Iris pigment epithelial cell (primary cell): ENCODE measurements at regions not wholly inside any gene's neighbourhood (a gene's known extent, or its start where the extent isn't known, plus 50 kb on each side); places are given as distances from the start of the nearest gene placed in this dataset.

Source experiments
- DNase-seq: peaks from one replicate; pipeline ENCODE4 v3.0.0-alpha.2; 2011; ENCODE audit warnings: low read depth

- DNase-seq, result no peak
These were observed 474.8 kb downstream of the PDGFC start for GRCh38 chr4:156496797-156497196.

GRCh38 chr4:156495836-156496235 lies 475.8 kb downstream of the PDGFC start:
- DNase-seq, result no peak

DNA sequence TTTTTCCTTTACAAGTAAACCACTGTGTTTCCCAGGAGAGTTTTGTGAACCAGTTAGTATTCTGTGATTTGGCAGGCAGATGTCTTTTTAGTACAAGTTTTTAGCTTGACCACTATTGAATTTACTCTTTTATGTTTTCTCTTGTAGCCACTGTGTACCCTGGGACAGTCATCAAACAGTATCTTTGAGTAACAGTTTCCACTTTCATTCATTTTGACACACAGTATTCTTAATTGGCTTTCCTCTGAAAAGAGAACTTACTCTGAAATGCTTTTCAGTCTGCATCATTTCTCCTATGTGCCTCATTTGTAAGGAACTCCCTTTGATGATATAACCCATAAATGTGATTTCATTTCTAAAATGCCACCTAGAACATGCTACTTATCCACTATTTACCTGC lies 476.5 kb downstream of the PDGFC start:
- no peak for DNase-seq

DNA sequence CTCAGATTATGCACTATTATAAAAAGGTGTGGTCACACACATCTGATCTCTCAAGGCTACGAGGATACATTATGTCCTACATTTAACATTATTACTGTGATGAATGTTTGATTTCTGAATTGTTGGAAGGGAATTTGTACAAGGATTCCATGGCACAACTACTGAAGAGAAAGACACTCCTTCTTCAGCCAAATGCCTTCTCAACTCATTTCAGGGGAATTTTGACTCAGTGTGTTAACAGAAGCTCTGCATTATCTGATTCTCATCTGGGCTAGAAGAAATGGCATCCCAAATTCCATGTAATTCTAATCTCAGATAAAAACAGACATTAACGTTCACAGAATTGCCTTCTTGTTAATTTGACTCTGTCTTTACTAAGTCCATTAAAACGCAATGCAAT lies 477.7 kb downstream of the PDGFC start:
- DNase-seq, result no peak

GRCh38 chr4:156487107-156487506 lies 484.5 kb downstream of the PDGFC start:
- no peak for DNase-seq

DNA sequence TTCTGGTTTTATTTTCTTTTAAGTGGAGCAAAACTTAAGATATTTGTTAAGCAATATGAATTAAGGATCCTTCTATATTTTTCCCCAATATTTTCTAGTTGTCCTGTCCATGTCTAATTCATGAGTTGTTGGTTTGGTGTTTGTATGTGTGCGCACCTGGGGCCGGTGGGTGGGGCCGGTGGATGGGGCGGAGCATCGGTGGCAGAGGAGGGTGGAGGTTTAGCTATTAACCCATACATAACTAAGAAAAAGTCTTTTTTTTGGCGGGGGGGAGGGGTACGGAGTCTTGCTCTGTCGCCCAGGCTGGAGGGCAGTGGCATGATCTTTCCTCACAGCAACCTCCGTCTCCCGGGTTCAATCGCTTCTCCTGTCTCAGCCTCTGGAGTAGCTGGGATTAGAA lies 489.8 kb downstream of the PDGFC start:
- DNase-seq, result no peak

DNA sequence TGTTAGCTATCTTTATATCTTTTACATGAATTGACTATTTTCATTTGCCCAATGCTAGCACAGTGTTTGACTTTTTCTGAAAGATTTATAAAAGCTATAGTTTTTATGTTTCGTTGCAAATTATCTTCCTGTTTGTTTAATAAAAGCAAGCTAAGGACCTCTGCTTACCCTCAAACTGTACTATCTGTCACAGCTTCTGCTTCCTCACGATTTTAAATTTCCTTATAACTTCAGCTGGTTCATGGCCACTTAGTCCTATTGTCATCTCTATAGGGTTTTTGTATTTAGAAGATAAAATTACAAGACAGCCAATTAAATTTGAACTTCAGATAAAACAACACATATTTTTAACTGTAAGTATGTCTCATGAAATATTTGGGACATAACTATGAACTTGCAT lies 494.0 kb downstream of the PDGFC start:
- DNase-seq, result no peak

GRCh38 chr4:156476359-156476758 lies 495.2 kb downstream of the PDGFC start:
- peak; percentile 99 for DNase-seq

- peak; percentile 83 for DNase-seq
These were observed 496.3 kb downstream of the PDGFC start for GRCh38 chr4:156475322-156475721.

- DNase-seq, result peak; percentile 34
These were observed 498.4 kb downstream of the PDGFC start for GRCh38 chr4:156473151-156473550.

- no peak for DNase-seq
These were observed 499.0 kb downstream of the PDGFC start for GRCh38 chr4:156472624-156473023.

- DNase-seq, result no peak
These were observed 505.9 kb upstream of the CTSO start for GRCh38 chr4:156459584-156459983.

DNA sequence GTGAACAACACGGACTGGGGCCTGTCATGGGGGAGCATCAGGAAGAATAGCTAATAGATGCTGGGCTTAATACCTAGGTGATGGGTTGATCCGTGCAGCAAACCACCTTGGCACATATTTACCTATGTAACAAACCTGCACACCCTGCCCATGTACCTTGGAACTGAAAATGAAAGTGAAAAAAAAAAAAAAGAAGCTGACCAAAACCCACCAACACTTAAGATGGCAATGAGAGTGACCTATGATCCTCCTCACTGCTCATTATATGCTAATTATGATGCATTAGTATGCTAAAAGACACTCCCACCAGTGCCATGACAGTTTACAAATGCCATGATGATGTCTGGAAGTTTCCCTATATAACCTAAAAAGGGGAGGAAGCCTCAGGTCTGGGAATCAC lies 503.2 kb upstream of the CTSO start:
- DNase-seq, result no peak

GRCh38 chr4:156443488-156443887 lies 489.8 kb upstream of the CTSO start:
- no peak for DNase-seq

DNA sequence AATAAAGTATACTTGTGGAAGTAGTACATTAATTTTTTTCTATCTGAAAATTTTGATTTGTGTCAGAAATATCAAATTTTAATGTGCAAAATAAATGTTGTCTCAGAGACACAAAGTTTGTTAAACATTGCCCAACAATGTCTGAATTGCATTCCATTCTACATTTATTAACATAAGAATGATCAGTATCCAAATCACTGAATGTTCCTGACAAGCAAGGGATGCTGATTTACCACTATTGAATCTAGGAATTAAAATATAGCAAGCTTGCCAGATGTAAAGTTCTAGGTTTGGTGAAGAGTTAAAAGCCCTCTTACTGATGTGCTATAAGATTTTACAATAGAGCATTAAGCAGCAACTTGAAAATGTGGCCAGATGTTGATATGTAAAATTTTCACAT lies 489.2 kb upstream of the CTSO start:
- no peak for DNase-seq

- no peak for DNase-seq
These were observed 486.0 kb upstream of the CTSO start for GRCh38 chr4:156439576-156440200.

DNA sequence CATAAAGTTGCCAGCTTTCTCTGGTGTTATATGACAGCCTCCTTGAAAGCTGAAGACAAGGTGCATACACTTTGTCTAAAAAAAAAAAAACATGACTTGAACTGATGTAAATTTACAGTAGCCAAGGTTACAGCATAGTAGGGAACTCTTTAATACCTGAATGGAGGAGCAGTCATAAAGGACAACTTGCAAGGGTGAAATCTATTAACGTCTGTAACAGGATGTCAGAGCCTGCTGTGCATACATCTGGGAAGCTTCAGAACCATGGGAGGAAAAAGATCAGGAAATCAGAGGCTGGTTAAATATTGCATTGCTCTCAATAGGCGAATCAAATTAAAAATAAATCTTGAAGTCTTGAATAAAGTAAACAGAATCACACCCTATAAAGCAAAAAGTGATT lies 484.0 kb upstream of the CTSO start:
- DNase-seq, result no peak

DNA sequence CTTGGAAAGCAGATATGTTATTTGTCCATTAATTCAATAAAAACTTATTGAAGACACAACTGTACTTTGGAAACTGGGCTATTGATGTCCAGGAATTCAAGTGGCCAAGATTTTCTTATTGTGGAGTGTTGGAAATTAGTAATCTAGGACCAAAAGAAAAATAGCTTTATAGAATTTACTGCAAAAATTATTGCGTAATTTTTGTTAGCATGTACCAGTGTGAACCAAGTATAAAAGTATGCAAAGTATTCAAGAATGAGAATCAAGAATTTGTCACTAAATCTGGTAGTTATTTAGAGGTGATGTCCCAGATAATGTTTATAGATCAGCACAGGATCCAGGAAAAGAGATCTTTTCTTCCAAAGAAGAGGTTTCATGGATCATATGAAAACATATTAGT lies 468.9 kb upstream of the CTSO start:
- peak; percentile 20 for DNase-seq

GRCh38 chr4:156420623-156421022 lies 467.0 kb upstream of the CTSO start:
- peak; percentile 34 for DNase-seq

GRCh38 chr4:156419080-156419685 lies 465.5 kb upstream of the CTSO start:
- peak; percentile 22 for DNase-seq

- no peak for DNase-seq
These were observed 460.7 kb upstream of the CTSO start for GRCh38 chr4:156414406-156414805.

DNA sequence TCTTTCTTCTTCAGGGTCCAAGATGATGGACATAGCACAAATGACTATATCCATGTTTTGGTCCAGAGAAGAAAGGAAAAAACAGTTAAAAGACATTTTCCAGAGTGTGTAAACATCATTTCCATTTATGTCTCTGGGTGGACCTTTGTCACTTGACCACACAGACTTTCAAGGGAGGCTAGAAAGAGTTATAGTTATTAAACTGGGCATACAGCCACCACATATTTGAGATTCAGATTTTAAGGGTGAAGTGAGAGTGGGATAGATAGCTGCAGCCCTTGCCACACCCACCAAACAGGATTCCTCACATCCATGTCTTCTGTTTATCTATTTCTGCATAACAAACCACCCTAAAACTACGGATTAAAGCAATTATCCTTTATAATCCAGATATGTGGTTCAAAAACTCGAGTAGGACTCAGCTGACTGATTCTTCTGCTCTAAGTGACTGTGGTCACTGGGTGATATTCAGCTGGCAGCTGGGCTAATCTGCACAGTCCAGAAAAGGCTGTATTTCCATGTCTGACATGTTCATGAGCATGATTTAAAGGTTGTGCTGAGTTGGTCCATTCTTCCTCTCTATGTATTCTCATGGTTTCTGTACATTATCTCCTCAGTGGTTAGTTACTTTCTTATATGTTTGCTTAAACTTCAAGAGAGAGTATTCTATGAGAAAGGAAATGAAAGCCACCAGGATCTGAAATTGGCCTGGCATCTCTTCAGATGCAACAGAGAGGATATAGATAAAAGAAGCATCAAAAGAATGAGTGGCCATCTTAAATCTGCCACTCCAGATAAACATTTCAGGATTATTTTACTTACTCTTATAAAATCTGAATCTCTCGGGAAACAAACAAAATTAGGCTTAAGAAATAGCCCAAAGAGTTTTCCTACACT lies 459.8 kb upstream of the CTSO start:
- no peak for DNase-seq

DNA sequence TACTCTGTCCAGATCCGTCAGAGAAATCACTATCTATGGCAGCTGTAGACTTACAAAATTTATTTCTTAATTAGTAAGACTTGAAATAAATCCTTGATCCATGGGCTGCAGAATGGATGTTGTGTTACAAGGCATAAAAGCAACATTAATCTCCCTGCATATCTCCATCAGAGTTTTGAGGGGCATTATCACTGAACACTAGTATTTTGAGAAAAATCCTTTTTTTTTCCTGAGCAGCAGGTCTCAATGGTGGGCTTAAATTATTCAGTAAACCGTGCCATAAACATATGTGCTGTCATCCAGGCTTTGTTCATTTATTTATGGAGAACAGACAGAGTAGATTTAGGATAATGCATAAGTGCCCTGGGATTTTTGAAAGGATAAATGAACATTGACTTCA lies 457.9 kb upstream of the CTSO start:
- no peak for DNase-seq
